RWPE2 (cell line): ENCODE measurements at regions not wholly inside any gene's neighbourhood (a gene's known extent, or its start where the extent isn't known, plus 50 kb on each side); places are given as distances from the start of the nearest gene placed in this dataset.

ENCODE experiments used
- ATAC-seq: fragments of 200-7000 bp; cut with Tn5 transposase; 3 replicates; pipeline ENCODE4 v1.9.1; 2021; ENCODE audit warnings: low read depth
- DNase-seq: peaks from one replicate; pipeline ENCODE4 v3.0.0-alpha.2; 2020; ENCODE audit warnings: low spot score
- H3K27ac ChIP-seq: fragments of 450-650 bp; 2 replicates; pipeline ENCODE4 v1.5.1; 2017; ENCODE audit warnings: mild to moderate bottlenecking; ENCODE audit not compliant: poor library complexity, severe bottlenecking
- H3K27me3 ChIP-seq: fragments of 250-450 bp; sonication (Bioruptor Pico); 2 replicates; pipeline ENCODE4 v1.5.1; 2021; ENCODE audit warnings: mild to moderate bottlenecking, moderate library complexity; ENCODE audit not compliant: insufficient read depth, poor library complexity, severe bottlenecking
- H3K36me3 ChIP-seq: fragments of 250-450 bp; sonication (Bioruptor Pico); 2 replicates; pipeline ENCODE4 v1.5.1; 2020; ENCODE audit warnings: low read depth, mild to moderate bottlenecking, moderate library complexity
- H3K4me1 ChIP-seq: fragments of 250-450 bp; sonication (Bioruptor Pico); 2 replicates; pipeline ENCODE4 v1.5.1; 2021; ENCODE audit warnings: mild to moderate bottlenecking, moderate library complexity; ENCODE audit not compliant: insufficient read depth, poor library complexity, severe bottlenecking
- H3K4me3 ChIP-seq: fragments of 250-450 bp; sonication (Bioruptor Pico); 2 replicates; pipeline ENCODE4 v1.5.1; 2021; ENCODE audit warnings: mild to moderate bottlenecking, moderate library complexity; ENCODE audit not compliant: severe bottlenecking
- H3K9me3 ChIP-seq: fragments of 250-450 bp; sonication (Bioruptor Pico); 2 replicates; pipeline ENCODE4 v1.5.1; 2021; ENCODE audit warnings: mild to moderate bottlenecking, moderate library complexity; ENCODE audit not compliant: severe bottlenecking
- TF ChIP-seq, protein P1 (sequence below): fragments of 450-650 bp; IDR thresholded peaks from one replicate; pipeline ENCODE4 v1.5.1; 2017; ENCODE audit warnings: mild to moderate bottlenecking, moderate library complexity; ENCODE audit not compliant: poor library complexity, severe bottlenecking

GRCh38 chr3:89971329-89971728 lies 863.9 kb downstream of the EPHA3 start:
- Histone ChIP-seq H3K27ac (no peak overlapping the region), H3K27me3 (no peaks in the 10 kb centered on the region), H3K36me3 (no peaks in the 10 kb centered on the region), H3K9me3 (no peaks in the 10 kb centered on the region), H3K4me3 (no peak overlapping the region), H3K4me1 (no peaks in the 10 kb centered on the region)
- TF ChIP-seq, protein P1, sequence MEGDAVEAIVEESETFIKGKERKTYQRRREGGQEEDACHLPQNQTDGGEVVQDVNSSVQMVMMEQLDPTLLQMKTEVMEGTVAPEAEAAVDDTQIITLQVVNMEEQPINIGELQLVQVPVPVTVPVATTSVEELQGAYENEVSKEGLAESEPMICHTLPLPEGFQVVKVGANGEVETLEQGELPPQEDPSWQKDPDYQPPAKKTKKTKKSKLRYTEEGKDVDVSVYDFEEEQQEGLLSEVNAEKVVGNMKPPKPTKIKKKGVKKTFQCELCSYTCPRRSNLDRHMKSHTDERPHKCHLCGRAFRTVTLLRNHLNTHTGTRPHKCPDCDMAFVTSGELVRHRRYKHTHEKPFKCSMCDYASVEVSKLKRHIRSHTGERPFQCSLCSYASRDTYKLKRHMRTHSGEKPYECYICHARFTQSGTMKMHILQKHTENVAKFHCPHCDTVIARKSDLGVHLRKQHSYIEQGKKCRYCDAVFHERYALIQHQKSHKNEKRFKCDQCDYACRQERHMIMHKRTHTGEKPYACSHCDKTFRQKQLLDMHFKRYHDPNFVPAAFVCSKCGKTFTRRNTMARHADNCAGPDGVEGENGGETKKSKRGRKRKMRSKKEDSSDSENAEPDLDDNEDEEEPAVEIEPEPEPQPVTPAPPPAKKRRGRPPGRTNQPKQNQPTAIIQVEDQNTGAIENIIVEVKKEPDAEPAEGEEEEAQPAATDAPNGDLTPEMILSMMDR = no peak
- ATAC-seq (no peak), DNase-seq (no peak)

GRCh38 chr3:89973156-89973555 lies 865.7 kb downstream of the EPHA3 start:
- Histone ChIP-seq H3K36me3 (no peaks in the 10 kb centered on the region), H3K9me3 (no peaks in the 10 kb centered on the region), H3K27ac (no peak overlapping the region), H3K4me1 (no peaks in the 10 kb centered on the region), H3K27me3 (no peaks in the 10 kb centered on the region), H3K4me3 (no peak overlapping the region)
- ATAC-seq = no peak
- no peak for DNase-seq
- TF ChIP-seq, protein P1 = no peak

- DNase-seq (no peak), ATAC-seq (no peak)
- Histone ChIP-seq H3K36me3 (no peaks in the 10 kb centered on the region), H3K4me3 (no peak overlapping the region), H3K27me3 (no peaks in the 10 kb centered on the region), H3K27ac (no peak overlapping the region), H3K4me1 (no peaks in the 10 kb centered on the region), H3K9me3 (no peaks in the 10 kb centered on the region)
- TF ChIP-seq, protein P1 = no peak
Measured at GRCh38 chr3:89974903-89975519, 867.6 kb downstream of the EPHA3 start.

GRCh38 chr3:89983449-89983848 lies 876.0 kb downstream of the EPHA3 start:
- Histone ChIP-seq H3K4me3 (no peak overlapping the region), H3K4me1 (no peaks in the 10 kb centered on the region), H3K9me3 (no peaks in the 10 kb centered on the region), H3K27ac (no peak overlapping the region), H3K27me3 (no peaks in the 10 kb centered on the region), H3K36me3 (no peaks in the 10 kb centered on the region)
- no peak for ATAC-seq
- TF ChIP-seq, protein P1 = no peak
- DNase-seq = no peak

GRCh38 chr3:90005281-90005847 lies 897.9 kb downstream of the EPHA3 start:
- Histone ChIP-seq H3K36me3 (no peaks in the 10 kb centered on the region), H3K27ac (no peak overlapping the region), H3K9me3 (no peaks in the 10 kb centered on the region), H3K27me3 (no peaks in the 10 kb centered on the region), H3K4me3 (no peak overlapping the region), H3K4me1 (peaks cover 11% of the 10 kb centered on the region)
- no peak for DNase-seq
- no peak for ATAC-seq
- TF ChIP-seq, protein P1 = no peak
